ENCODE measurements at regions not wholly inside any gene's neighbourhood (a gene's known extent, or its start where the extent isn't known, plus 50 kb on each side); places are given as distances from the start of the nearest gene placed in this dataset.

DNA sequence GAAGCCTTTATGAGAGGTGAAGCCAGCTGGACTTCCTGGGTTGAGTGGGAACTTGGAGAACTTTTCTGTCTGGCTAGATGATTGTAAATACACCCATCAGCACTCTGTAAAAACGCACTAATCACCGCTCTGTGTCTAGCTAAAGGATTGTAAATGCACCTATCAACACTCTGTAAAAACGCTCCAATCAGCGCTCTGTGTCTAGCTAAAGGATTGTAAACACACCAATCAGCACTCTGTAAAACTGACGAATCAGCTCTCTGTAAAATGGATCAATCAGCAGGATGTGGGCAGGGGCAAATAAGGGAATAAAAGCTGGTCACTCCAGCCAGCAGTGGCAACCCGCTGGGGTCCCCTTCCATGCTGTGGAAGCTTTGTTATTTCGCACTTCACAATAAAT is 163.6 kb upstream of the SLC39A10 start:
- DNase-seq, result no peak

DNA sequence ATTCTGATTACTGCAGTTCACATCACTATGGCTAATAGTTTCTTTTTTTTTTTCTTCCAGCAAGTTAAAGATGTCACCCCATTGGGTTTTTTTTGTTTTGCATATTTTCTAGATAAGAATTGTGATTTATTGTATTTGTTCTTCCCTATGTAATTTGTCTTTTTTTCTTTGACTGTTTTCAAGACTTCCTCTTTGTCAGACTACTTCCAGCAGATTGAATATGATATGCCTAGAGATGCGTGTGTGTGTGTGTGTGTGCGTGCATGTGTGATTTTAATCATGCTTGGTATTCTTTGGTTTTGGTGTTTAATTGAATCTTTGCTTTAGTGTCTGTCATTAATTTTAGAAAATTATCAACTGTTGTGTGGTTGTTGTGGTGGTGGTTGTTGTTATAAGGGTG is 166.7 kb upstream of the SLC39A10 start:
- no peak for DNase-seq

DNA sequence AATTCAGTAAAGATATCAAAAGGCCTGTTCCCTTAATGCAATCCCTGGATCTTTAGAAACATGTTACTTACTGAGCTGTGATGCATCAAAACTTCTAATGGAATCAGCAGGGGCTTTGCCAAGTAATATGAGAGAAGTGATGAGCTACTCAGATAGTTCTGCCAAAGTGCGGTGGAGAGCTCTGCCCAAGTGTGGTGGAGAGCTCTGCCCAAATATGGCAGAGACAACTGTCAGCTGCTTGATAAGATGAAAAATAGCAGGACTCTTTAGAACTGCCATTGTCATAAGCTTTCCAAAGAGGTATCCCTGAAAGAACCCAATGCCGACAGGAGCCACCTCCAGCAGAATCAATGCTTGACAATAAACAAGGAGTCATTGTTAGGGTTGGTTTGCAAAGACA is 167.9 kb upstream of the SLC39A10 start:
- DNase-seq, result no peak

DNA sequence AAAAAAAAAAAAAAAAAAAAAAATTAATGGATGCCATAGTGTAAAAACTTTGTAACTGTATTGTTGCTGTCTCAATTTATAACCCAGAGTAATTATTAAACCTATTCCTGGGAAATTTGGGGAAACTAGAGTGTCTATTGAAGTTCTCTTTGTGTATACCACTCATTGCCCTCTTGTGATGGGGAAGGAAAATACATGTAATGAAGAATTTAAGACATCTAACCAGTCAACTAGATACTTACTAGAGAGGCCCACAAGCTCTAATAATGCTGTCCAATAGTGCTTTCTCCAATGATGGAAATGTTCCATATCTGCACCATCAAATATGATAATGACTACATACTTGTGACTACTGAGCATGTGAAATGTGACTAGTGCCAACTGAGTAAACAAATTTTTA is 168.5 kb upstream of the SLC39A10 start:
- DNase-seq, result no peak

DNA sequence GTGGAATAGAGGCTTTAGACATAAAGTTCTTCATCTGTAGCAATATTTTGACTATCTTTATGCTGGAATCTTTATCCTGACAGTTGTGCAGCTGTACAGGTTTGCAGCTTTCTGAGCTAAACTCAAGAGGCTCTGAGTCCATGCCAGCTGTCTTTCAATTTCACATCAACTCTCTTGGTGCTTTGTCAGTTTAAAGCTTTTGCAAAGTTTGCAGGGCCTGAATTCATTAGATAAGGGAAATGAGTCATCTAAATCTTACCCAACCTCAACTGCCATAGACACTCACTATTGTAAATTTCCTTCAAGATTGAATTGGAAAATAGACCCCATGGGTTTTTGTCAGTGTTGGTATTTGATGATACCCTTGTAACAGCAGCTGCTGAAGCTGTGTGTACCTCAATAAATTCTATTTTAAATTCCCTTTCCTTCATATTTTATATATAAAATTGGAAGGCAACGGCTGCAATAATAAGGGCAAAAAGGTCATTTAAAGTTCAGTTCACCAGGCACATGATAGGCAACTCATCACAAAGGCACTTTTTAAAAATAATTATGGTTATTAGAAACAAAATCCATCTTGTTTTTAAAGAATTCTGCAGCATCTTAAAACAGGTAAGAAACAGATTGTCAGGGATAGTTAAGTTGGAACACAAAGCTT is 169.9 kb upstream of the SLC39A10 start:
- DNase-seq, result no peak

DNA sequence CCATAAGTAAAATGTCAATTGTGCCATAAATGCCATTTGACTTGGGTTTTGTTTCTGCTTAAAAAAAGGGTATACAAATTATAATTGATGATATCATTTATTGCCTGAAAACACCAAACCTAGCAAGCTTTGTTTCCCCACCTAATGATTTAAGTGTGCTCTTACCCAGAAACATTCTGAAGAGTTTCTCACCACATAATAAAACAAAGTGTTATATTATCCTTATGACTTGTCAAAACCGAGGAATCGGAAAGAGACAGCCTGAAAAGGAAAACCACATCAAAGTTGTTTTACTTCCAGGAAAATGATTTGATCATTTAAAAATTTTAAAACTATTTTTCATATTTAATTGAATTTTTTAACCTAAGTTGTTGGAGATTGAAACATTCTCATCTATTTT is 170.5 kb upstream of the SLC39A10 start:
- no peak for DNase-seq

DNA sequence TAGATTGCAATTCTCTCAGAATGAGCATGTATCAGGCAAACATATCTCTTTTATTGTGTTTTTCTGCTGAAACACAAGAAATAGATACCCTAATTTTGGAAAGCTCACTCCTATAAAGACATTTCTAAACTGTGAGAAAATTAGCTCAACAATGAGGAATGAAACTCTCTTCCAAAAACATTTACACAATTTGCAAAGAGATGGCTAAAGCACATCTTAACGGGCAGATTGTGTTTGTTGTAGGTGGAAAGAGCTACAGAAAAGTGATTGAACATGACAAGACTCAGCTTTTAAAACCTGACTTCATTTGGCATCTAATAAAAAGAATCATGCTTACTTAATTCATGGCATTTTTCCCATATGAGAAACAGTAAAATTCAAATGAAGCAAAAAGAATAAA is 175.0 kb upstream of the SLC39A10 start:
- DNase-seq, result no peak

DNA sequence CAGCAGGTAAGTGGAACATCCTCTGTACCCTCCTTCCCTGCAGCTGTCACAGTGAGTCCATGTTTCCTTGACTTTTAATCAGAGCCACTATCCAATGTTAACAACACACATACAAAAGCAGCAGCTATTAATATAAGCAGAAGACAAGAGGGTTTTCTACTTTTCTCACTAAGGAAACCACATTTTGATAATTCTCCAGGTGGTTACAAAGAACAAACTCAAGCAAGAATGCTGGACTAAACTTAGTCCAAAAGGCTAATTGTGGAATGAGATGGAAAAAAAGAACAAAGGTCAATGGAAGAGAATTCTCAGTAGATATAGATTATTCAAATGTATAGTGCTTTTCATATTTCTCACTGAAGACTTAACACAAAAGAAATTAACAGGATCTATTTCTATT is 176.9 kb upstream of the SLC39A10 start:
- DNase-seq, result no peak

DNA sequence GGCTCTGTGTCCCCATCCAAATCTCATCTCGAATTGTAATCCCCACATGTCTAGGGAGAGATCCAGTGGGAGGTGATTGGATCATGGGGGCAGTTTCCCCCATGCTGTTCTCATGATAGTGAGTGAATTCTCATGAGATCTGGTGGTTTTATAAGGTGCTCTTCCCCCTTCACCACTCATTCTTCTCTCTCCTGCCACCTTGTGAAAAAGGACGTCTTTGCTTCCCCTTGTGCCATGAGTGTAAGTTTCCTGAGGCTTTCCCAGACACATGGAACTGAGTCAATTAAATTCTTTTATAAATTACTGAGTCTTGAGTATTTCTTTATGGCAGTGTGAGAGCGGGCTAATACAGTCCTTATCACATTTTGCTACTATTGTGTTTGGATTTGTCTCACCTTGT is 177.6 kb upstream of the SLC39A10 start:
- DNase-seq, result no peak

DNA sequence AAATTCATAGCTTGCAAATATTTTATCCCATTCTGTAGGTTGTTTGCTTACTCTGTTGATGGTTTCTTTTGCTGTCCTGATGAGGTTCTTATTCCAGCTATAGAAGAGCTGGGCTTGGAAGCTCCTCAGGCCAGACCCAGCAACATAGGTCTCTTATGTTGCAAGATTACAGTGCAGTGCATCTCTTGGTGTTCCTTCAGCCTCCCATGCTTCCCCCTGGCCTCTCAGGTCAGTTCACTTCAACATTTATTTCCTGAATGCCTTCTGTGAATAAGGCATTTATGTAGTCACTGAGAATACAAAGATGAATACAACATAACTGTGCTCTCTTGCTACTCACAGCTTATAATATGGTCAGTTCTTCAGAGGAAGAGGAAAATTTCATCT is 179.0 kb upstream of the SLC39A10 start:
- DNase-seq, result no peak

DNA sequence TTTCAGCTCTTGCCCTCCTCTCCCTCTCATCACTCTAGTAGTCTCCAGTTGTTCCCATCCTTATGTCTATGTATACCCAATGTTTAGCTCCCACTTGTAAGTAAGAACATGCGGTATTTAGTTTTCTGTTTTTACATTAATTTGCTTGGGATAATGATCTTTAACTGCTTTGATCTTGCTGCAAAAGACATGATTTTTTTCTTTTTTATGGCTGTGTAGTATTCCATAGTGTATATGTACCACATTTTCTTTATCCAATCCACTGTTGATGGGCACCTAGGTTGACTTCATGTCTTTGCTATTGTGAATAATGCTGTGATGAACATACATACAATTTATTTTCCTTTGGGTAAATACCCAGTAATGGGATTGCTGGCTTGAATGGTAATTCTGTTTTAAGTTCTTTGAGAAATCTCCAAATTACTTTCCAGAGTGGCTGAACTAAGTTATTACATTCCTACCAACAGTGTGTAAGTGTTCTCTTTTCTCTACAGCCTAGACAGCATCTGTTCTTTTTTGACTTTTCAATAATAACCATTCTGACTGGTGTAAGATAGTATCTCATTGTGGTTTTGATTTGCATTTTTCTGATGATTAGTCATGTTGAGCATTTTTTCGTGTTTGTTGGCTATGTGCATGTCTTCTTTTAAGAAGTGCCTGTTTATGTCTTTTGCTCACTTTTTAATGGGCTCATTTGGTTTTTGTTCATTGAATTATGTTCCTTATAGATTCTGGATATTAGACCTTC is 179.6 kb upstream of the SLC39A10 start:
- DNase-seq, result no peak

DNA sequence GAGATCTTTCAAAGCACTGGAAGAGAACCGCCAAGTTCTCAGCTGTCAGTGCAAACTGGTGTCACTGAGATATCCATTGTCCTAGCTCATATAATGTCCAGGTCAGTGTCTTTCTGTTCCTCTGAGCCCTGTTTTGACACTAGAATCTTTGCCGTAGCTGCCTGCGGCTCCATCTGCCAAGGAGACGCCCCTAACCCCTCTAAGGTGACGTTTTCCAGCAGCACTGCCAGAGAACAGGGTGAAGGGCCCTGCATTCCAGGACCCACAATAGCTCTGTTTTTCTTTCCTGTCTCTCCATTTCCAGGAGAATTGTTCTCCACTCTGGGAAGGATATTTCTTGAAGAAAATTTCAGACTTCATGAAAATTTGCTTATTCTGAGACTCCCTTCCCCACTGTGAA is 181.7 kb upstream of the SLC39A10 start:
- DNase-seq, result no peak

DNA sequence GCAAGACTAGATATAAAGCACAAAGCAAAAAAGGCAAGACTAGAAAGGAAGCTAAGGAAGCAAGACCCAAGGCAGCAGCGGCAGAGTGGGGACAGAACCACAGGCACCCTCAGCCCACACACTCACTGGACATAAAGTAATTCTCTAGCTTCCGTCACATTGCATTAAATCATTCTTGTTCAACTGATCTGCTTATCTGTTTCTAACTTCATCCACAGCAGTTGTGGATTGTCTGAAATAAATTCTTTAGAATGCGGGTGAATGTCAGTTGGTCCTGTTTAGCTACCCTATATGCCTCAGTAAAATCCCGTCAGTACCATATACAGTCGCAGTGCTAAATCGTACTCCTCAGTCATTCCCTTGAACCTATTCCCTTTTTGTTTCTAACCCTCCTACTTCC is 183.2 kb upstream of the SLC39A10 start:
- DNase-seq, result no peak

DNA sequence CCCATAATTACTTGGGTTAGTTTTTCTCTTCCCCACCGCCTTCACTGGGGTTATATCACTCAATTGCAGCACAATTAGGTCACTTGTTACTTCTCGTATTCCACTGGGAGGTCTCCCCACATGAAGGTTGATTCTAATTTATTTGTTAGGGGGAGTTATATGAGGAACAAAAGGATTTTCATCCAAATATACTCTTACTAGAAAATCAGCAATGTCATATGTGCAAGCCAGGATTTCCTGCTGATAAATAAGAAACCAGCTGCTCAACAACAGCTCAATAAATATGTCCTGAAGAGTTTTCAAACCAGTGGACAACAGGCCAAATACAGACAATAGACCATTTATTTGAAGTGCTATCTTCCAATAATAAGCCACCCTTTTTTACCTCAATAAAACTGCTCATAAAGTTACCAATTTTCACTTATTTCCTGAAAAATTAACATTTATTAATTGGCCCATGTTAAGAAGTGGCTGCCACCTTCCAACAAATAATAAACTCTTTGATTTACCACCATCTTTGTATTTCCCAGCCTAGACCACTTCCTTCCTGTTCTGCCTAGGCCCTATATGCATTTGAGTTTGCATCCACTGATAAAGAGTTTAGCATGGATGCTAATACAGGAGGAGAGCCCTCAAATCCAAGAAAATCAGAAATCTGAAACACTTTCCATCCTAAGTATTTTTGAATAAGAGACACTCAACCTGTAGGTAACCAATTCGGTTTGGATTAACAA is 184.4 kb upstream of the SLC39A10 start:
- DNase-seq, result no peak

DNA sequence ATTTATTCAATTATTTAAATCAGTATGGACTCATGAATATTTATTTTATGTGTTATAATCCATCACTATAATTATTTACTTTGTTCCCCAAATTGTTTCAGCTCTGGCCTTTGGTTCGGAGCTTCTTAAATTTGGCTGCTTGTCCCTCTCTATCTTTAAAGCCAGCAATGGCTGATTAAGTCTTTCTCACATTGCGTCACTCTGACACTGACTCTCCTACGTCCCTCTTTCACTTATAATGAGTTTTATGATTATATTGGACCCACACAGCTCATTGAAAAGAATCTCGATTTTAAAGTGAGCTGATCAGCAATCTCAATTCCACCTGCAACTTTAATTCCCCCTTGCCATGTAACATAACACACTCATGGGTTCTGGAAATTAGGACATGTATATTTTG is 185.2 kb upstream of the SLC39A10 start:
- DNase-seq, result no peak

DNA sequence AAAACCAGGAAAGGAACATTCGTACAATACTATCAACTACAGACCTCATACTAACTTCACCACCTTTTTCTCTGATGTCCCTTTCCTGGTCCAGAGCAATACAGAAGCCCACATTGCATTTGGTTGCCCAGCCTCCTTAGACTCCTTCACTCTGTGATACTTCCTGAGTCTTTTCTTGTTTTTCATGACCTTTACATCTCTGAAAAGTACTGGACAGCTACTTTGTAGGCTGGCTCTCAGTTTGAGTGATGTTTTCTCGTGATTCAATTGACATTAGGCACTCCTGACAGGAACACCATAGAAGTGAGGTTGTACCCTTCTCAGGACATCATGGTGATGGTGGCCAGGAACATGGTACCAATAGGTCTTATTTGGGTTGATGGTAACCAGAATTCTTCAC is 185.9 kb upstream of the SLC39A10 start:
- no peak for DNase-seq

DNA sequence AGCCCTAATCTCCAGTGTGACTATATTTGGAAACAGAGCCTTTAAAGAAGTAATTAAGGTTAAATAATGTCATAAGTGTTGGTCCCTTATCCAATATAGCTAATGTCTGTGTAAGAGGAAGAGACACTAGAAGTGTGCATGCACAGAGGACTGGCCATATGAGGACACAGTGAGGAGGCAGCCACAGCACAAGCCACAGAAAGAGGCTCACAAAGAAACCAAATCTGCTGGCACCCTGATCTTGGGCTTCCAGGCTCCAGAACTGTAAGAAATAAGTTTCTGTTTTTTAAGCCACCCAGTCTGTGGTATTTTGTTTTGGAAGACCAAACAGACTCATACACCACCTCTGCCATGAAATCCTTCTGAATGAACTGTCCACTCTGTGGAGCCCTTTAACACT is 186.4 kb upstream of the SLC39A10 start:
- DNase-seq, result no peak

DNA sequence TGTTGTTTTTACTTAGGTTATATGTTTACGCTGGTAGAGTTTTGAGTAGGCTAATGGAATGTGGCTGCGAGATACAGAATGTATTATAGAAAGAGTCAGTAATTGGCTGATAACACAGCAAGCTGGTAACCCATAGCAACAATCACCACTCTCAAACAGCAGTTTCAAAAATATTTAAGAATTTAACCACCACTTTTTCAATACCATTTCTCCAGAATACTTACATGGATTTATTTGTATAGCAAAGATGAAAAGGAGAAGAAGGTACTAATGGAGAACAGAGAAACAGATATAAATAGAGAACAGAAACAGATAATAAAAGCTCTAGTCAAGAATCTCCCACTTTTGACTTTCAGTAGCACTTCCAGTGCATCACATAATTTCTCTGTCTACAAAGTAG is 188.3 kb upstream of the SLC39A10 start:
- no peak for DNase-seq

DNA sequence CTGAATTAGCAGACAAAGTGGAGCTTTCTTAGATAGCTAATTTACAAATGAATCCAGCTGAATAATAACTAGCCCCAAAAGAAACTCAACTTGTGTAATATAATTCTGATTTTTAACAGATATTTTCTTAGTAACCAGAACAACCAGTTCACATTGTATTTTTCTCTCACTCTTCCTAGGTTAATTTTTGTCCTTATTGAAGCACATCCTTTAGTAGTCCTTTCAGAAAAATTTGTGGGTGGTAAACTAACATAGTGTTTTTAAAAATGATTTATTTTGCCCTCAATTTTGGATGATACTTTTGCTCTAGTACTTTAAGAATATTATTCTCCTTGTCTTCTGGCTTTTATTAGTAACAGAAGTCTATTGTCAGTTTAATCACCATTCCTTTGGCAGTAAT is 190.6 kb upstream of the SLC39A10 start:
- DNase-seq, result no peak

DNA sequence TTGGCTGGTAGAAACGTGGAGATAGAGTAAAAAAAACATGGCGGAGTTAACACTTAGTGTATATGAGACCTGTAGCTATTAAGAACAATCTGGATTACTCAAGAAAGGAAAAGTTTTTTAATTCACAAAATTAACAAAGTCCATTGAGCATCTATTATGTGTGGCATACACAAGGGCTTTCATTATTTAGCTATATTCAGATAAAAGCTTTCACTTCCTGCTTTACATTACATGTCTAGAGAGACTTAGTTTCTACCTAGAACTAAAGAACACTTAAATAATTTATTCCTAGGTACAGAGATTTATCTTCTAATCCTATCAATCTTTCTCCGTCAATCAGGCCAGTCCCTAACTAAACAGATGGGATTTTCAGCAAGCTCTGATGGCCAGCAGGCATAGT is 196.0 kb upstream of the SLC39A10 start:
- no peak for DNase-seq

DNA sequence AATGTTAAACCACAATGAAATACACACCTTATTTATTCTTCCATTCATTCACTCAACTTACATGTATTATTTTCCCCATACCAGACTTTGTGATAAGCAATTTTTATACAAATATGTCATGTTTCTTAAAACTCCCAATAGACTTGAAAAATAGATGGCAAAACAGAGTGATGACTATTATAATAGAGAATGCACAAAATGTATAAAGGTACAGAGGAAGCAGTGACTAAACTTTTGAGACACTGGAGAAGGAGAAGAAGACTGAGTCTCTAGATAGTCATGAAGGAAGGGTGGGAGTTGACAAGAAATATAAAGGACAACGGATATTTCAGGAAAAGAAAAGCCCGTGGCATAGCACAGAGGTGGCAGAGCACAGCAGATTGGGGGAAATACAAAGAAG is 198.1 kb upstream of the SLC39A10 start:
- DNase-seq, result no peak

DNA sequence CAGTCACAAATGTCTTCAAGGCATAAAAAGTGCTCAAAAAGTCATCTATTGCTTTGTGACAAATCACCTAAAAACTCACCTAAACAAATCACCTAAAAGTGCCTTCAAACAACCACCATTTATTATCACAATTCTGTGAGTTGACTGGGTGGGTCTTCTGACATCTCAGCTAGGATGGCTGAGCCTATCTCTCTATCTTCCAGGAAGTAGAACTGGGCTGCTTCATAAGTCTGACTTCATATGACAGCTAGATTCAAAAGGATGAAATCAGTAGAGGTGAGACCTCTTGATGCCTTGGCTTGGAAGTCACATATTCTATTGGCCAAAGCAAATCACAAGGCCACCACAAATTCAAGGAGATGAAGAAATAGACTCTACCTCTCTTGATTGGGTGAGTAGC is 199.2 kb upstream of the SLC39A10 start:
- DNase-seq, result no peak

DNA sequence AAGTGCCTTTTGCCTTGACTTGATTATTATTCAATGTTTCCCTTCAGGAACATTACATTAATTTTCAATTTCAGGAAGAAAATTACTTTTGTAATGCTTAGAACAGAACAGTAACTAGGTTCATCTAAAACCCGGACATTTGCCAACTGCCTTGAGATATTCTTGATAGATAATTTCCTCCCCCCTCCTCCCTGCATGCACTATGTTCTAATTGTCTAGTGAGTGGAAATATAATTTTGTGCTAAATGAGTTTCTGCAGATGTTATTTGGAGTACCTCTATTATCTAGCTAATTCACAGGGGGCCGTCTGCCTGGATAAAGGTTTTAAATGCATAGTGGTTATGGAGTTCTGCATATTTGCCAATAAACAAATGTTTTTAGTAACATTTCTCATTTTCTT is 200.3 kb upstream of the SLC39A10 start:
- DNase-seq, result no peak

DNA sequence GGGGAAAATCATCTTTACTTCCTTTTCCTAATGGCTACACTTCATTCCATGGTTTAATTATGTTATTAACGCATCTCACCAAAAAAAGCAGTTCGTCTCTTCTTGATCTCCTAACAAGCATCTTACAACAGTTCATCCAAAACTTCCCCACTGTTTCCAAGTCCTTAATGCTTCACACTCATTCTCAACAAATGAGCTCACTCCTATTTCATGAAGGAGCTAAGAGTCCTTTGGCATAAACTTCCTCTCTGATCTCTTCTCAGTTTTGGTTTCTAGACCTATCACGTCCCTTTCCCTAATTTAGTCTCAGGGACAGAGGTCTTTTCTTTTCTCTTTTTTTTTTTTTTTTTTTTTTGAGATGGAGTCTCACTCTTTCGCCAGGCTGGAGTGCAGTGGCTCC is 205.9 kb upstream of the SLC39A10 start:
- no peak for DNase-seq

Data from activated naive CD4-positive, alpha-beta T cell treated with Interleukin-2 at 50 U/mL for 16 hours (primary cell).